ENCODE measurements at regions not wholly inside any gene's neighbourhood (a gene's known extent, or its start where the extent isn't known, plus 50 kb on each side); places are given as distances from the start of the nearest gene placed in this dataset.

DNA sequence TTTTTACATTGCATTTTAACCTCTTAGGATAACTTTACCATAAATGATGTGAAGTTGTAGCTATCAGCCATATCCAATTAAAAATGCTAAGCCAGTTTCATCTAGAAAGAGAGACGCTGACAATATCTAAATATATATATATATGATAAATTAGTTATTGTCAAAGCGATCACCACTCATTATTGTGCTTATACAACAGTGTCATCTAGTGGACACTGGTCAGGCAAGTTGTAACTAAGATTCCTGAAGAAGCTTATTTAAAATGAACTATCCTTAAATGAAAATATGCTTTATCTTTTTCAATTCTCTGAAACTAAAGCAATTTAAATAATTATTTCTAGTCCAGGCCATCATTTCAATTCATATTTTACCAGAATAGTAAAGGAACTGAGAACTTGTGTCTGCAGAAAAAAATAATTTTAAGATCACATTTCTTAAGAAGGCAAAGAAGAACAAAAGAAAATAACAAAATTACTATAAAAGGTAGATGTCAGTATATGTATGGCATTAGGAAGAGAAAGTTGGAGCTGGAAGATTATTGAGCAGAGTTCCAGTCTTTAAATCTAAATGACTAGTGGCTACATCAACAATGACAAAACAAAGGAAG is 193.3 kb upstream of the SNX7 start:
- Histone ChIP-seq H3K36me3 (no peaks in the 10 kb centered on the region), H3K27ac (no peak overlapping the region), H3K4me1 (ENCODE audit: insufficient read depth) (no peaks in the 10 kb centered on the region), H3K9me3 (no peaks in the 10 kb centered on the region), H3K27me3 (no peaks in the 10 kb centered on the region), H3K4me3 (no peak overlapping the region)
- 1 to 8% (median 3%) methylated on average over 2 of the region's 2 CpGs for WGBS, 3 donors
- TF ChIP-seq POLR2A (IDR thresholded peaks at IDR 0.05) (no peak), EP300 (IDR thresholded peaks at IDR 0.05) (no peak)
- TF ChIP-seq, protein P1, sequence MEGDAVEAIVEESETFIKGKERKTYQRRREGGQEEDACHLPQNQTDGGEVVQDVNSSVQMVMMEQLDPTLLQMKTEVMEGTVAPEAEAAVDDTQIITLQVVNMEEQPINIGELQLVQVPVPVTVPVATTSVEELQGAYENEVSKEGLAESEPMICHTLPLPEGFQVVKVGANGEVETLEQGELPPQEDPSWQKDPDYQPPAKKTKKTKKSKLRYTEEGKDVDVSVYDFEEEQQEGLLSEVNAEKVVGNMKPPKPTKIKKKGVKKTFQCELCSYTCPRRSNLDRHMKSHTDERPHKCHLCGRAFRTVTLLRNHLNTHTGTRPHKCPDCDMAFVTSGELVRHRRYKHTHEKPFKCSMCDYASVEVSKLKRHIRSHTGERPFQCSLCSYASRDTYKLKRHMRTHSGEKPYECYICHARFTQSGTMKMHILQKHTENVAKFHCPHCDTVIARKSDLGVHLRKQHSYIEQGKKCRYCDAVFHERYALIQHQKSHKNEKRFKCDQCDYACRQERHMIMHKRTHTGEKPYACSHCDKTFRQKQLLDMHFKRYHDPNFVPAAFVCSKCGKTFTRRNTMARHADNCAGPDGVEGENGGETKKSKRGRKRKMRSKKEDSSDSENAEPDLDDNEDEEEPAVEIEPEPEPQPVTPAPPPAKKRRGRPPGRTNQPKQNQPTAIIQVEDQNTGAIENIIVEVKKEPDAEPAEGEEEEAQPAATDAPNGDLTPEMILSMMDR (IDR thresholded peaks at IDR 0.05): no peak
- DNase-seq: no peak
- intact Hi-C loops (cut with DNase I): no loop called here

DNA sequence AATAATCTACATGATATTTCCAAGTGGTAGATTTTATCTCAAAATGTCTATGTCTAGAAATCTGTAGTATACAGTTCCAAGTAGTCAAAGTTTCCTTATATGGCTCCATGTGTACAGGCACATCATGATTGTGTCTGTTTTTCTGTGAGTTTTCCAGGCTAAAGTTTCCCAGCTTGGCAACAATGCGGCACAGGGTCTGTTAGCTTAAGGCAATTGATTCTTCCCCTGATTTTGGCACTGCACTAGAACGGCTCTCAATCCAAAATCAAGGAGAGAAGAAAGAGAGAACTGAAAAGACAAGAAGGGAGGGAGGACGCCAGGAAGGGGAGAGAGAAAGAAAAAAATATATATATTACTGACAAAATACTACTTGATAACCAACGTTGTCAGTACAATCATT is 193.9 kb upstream of the SNX7 start:
- Histone ChIP-seq H3K27ac (no peak overlapping the region), H3K4me1 (ENCODE audit: insufficient read depth) (no peaks in the 10 kb centered on the region), H3K36me3 (no peaks in the 10 kb centered on the region), H3K4me3 (no peak overlapping the region), H3K27me3 (no peaks in the 10 kb centered on the region), H3K9me3 (no peaks in the 10 kb centered on the region)
- TF ChIP-seq POLR2A (IDR thresholded peaks at IDR 0.05) (no peak), EP300 (IDR thresholded peaks at IDR 0.05) (no peak)
- TF ChIP-seq, protein P1 (IDR thresholded peaks at IDR 0.05): no peak
- DNase-seq: no peak
- intact Hi-C loops (cut with DNase I): no loop called here
- WGBS, 3 donors: 35 to 50% (median 39%) methylated on average over 4 of the region's 4 CpGs

DNA sequence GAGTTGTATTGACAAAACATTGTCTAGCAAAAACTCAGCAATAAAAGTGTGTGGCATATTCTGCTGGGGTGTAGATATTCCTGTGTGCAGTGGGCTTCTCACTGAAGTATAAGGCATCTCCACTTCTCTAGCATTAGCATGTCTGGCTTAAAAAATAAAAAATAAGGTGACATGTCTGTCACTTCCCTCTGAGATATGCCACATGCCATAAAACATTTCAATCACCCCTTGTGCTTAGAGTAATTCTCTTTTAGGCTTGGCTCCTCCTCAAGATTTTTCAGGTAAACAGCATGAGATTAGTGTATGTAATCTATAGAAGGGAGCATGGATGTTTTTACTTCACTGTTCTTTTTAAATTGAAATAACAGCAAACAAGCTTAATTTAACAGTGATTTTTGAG is 194.4 kb upstream of the SNX7 start:
- Histone ChIP-seq H3K36me3 (no peaks in the 10 kb centered on the region), H3K4me1 (ENCODE audit: insufficient read depth) (no peaks in the 10 kb centered on the region), H3K9me3 (no peaks in the 10 kb centered on the region), H3K27ac (no peak overlapping the region), H3K4me3 (no peak overlapping the region), H3K27me3 (no peaks in the 10 kb centered on the region)
- intact Hi-C loops (cut with DNase I): no loop called here
- DNase-seq: no peak
- TF ChIP-seq POLR2A (IDR thresholded peaks at IDR 0.05): no peak
- no peak for TF ChIP-seq EP300 (IDR thresholded peaks at IDR 0.05)
- TF ChIP-seq, protein P1 (IDR thresholded peaks at IDR 0.05): no peak

DNA sequence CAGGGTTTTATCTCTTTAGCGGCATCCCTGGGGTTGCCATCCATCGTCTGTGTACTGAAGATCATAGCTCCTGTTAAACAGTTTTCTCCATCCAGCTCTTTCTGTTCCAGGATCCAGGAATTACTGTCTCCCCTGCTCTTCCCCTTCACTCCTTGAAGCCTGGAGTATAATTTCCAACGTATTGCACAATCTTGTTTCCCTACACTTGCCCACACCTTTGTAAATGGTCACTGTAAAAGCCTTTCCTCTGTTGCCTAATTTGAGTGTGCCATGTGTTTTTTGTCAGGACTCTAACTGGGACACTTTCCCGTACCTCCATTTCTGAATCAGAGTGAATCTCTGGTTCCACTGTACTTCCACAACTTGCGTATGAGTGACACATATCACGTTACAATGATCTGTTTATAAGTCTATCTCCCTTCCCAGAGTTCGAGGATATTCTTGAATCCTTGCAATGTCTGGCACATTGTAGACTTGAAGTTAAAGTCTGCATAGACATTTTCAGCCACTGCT is 199.6 kb upstream of the SNX7 start:
- WGBS, 3 donors: 77 to 85% (median 79%) methylated on average over 7 of the region's 7 CpGs

More for the DNA sequence above, 199.6 kb upstream of the SNX7 start:
- H3K36me3 ChIP-seq: no peaks in the 10 kb centered on the region
- intact Hi-C loops (cut with DNase I): no loop called here
- no peak for DNase-seq
- H3K4me3 ChIP-seq: no peak overlapping the region
- H3K27ac ChIP-seq: no peak overlapping the region
- H3K27me3 ChIP-seq: no peaks in the 10 kb centered on the region
- H3K4me1 ChIP-seq (ENCODE audit: insufficient read depth): no peaks in the 10 kb centered on the region
- TF ChIP-seq POLR2A (IDR thresholded peaks at IDR 0.05) (no peak), EP300 (IDR thresholded peaks at IDR 0.05) (no peak)
- TF ChIP-seq, protein P1 (IDR thresholded peaks at IDR 0.05): no peak
- no peaks in the 10 kb centered on the region for H3K9me3 ChIP-seq

Data from ovary (tissue), 7 donors.